ENCODE measurements at regions not wholly inside any gene's neighbourhood (a gene's known extent, or its start where the extent isn't known, plus 50 kb on each side); places are given as distances from the start of the nearest gene placed in this dataset.

GRCh38 chr18:56233595-56233994 is 404.8 kb downstream of the TXNL1 start:
- no peaks in the 10 kb centered on the region for H3K27me3 ChIP-seq
- no peaks in the 10 kb centered on the region for H3K36me3 ChIP-seq
- H3K9me3 ChIP-seq = no peaks in the 10 kb centered on the region
- no peak overlapping the region for H3K4me3 ChIP-seq
- TF ChIP-seq EP300 (IDR thresholded peaks at IDR 0.05) (no peak), POLR2AphosphoS5 (IDR thresholded peaks at IDR 0.05) (peak; percentile 21 to 57)
- peak overlapping the region; percentile 25 to 52 (median 37) for H3K27ac ChIP-seq (replicated peaks in 1 of 4)
- WGBS = 16% methylated on average over 2 of the region's 2 CpGs
- DNase-seq (ENCODE audit: extremely low spot score) = no peak
- peaks cover 0 to 8% (median 3%) of the 10 kb centered on the region in 4 donors for H3K4me1 ChIP-seq
- intact Hi-C loops (cut with DNase I) = no loop called here

- 79% methylated on average over 5 of the region's 5 CpGs for WGBS
Observed at GRCh38 chr18:56226025-56226424, 412.4 kb downstream of the TXNL1 start.

GRCh38 chr18:56224669-56225561 is 413.5 kb downstream of the TXNL1 start:
- 85% methylated on average over 8 of the region's 8 CpGs for WGBS
- no peaks in the 10 kb centered on the region for H3K36me3 ChIP-seq
- no peaks in the 10 kb centered on the region for H3K9me3 ChIP-seq
- peak; percentile 50 for DNase-seq (ENCODE audit: extremely low spot score)
- TF ChIP-seq CTCF (IDR thresholded peaks at IDR 0.05) = no peak
- H3K27me3 ChIP-seq = no peaks in the 10 kb centered on the region
- H3K4me3 ChIP-seq = no peak overlapping the region
- intact Hi-C loops (cut with DNase I) = no loop called here
- no peak overlapping the region for H3K27ac ChIP-seq (replicated peaks in 1 of 4)
- peaks cover 0 to 4% (median 0%) of the 10 kb centered on the region in 4 donors for H3K4me1 ChIP-seq

More at GRCh38 chr18:56226025-56226424, 412.4 kb downstream of the TXNL1 start:
- Histone ChIP-seq H3K27ac (replicated peaks in 1 of 4) (no peak overlapping the region), H3K4me1 (peaks cover 0 to 4% (median 0%) of the 10 kb centered on the region in 4 donors), H3K36me3 (no peaks in the 10 kb centered on the region), H3K4me3 (no peak overlapping the region), H3K27me3 (no peaks in the 10 kb centered on the region), H3K9me3 (no peaks in the 10 kb centered on the region)
- no peak for DNase-seq (ENCODE audit: extremely low spot score)
- intact Hi-C loops (cut with DNase I) = no loop called here
- TF ChIP-seq POLR2A (IDR thresholded peaks at IDR 0.05; ENCODE audit: low read depth) (no peak), POLR2AphosphoS5 (IDR thresholded peaks at IDR 0.05) (no peak)

GRCh38 chr18:56221195-56222065 is 417.0 kb downstream of the TXNL1 start:
- intact Hi-C loops (cut with DNase I) = no loop called here
- no peak for DNase-seq (ENCODE audit: extremely low spot score)
- TF ChIP-seq POLR2A (IDR thresholded peaks at IDR 0.05; ENCODE audit: low read depth) (no peak), POLR2AphosphoS5 (IDR thresholded peaks at IDR 0.05) (no peak), EP300 (IDR thresholded peaks at IDR 0.05) (no peak), CTCF (IDR thresholded peaks at IDR 0.05) (no peak)
- no peaks in the 10 kb centered on the region for H3K9me3 ChIP-seq
- H3K27me3 ChIP-seq = no peaks in the 10 kb centered on the region
- no peak overlapping the region for H3K27ac ChIP-seq (replicated peaks in 1 of 4)
- WGBS = 87% methylated on average over 5 of the region's 5 CpGs
- H3K36me3 ChIP-seq = no peaks in the 10 kb centered on the region
- H3K4me1 ChIP-seq = peaks cover 0 to 4% (median 0%) of the 10 kb centered on the region in 4 donors
- H3K4me3 ChIP-seq = no peak overlapping the region

- Histone ChIP-seq H3K4me3 (no peak overlapping the region), H3K27me3 (no peaks in the 10 kb centered on the region), H3K4me1 (peaks cover 0 to 8% (median 5%) of the 10 kb centered on the region in 4 donors), H3K27ac (replicated peaks in 1 of 4) (no peak overlapping the region), H3K36me3 (no peaks in the 10 kb centered on the region), H3K9me3 (no peaks in the 10 kb centered on the region)
- intact Hi-C loops (cut with DNase I) = no loop called here
- WGBS = 92% methylated on average over 1 of the region's 1 CpG
- TF ChIP-seq POLR2AphosphoS5 (IDR thresholded peaks at IDR 0.05) (no peak), EP300 (IDR thresholded peaks at IDR 0.05) (no peak), POLR2A (IDR thresholded peaks at IDR 0.05; ENCODE audit: low read depth) (no peak), CTCF (IDR thresholded peaks at IDR 0.05) (no peak)
- no peak for DNase-seq (ENCODE audit: extremely low spot score)
Observed at GRCh38 chr18:56217406-56217805, 421.0 kb downstream of the TXNL1 start.
